PC-9 (cell line): ENCODE measurements at regions not wholly inside any gene's neighbourhood (a gene's known extent, or its start where the extent isn't known, plus 50 kb on each side); places are given as distances from the start of the nearest gene placed in this dataset.

Source experiments
- CTCF ChIP-seq: fragments of 200-600 bp; sonication (generic); conservative IDR thresholded peaks from 2 replicates; pipeline ENCODE4 v1.6.1; 2017; ENCODE audit warnings: mixed run types, antibody characterized with exemption, mild to moderate bottlenecking, moderate library complexity
- EZH2 ChIP-seq: fragments of 200-600 bp; sonication (generic); IDR thresholded peaks from 2 replicates; pipeline ENCODE4 v1.8.0; 2017; ENCODE audit warnings: antibody characterized with exemption, low read depth

GRCh38 chr22:27283240-27283639 lies 518.3 kb downstream of the MN1 start:
- TF ChIP-seq CTCF = no peak
- no peak for TF ChIP-seq EZH2
